GM23338 (cell line): ENCODE measurements at regions not wholly inside any gene's neighbourhood (a gene's known extent, or its start where the extent isn't known, plus 50 kb on each side); places are given as distances from the start of the nearest gene placed in this dataset.

Experiments used
- ATAC-seq: fragments of 200-7000 bp; cut with Tn5 transposase; 3 replicates; pipeline ENCODE4 v1.9.1; 2020
- DNase-seq: peaks from one replicate; pipeline ENCODE4 v3.0.0-alpha.2; 2015; ENCODE audit warnings: low spot score
- H2AFZ ChIP-seq: fragments of 200-600 bp; sonication (generic); 2 replicates; pipeline ENCODE4 v1.8.0; 2016; ENCODE audit warnings: antibody characterized with exemption, mild to moderate bottlenecking, moderate library complexity
- H3F3A ChIP-seq: fragments of 200-600 bp; sonication (generic); replicated peaks from 2 replicates; pipeline ENCODE4 v1.8.0; 2017; ENCODE audit warnings: antibody characterized with exemption, mixed run types, low read depth
- H3K27ac ChIP-seq: fragments of 200-600 bp; sonication (generic); 2 replicates; pipeline ENCODE4 v1.6.1; 2016; ENCODE audit warnings: low read depth
- H3K27me3 ChIP-seq: fragments of 200-600 bp; sonication (generic); 2 replicates; pipeline ENCODE4 v1.8.0; 2016; ENCODE audit warnings: mild to moderate bottlenecking, mixed run types, moderate library complexity; ENCODE audit not compliant: insufficient read depth
- H3K36me3 ChIP-seq: fragments of 200-600 bp; sonication (generic); 2 replicates; pipeline ENCODE4 v1.8.0; 2016; ENCODE audit warnings: mild to moderate bottlenecking; ENCODE audit not compliant: insufficient read depth
- H3K4me1 ChIP-seq: fragments of 200-600 bp; sonication (generic); 2 replicates; pipeline ENCODE4 v1.8.0; 2016; ENCODE audit warnings: mild to moderate bottlenecking, moderate library complexity; ENCODE audit not compliant: insufficient read depth
- H3K4me2 ChIP-seq: fragments of 200-600 bp; sonication (generic); 2 replicates; pipeline ENCODE4 v1.7.1; 2017; ENCODE audit warnings: mixed run types
- H3K4me3 ChIP-seq: fragments of 200-600 bp; sonication (generic); 2 replicates; pipeline ENCODE4 v1.6.1; 2016; ENCODE audit warnings: mixed run types
- H3K79me2 ChIP-seq: fragments of 200-600 bp; sonication (generic); replicated peaks from 2 replicates; pipeline ENCODE4 v1.8.0; 2017; ENCODE audit warnings: mild to moderate bottlenecking; ENCODE audit not compliant: insufficient read depth
- H3K9me2 ChIP-seq: fragments of 200-600 bp; sonication (generic); 2 replicates; pipeline ENCODE4 v1.8.0; 2017; ENCODE audit not compliant: insufficient read depth
- H4K20me1 ChIP-seq: fragments of 200-600 bp; sonication (generic); replicated peaks from 2 replicates; pipeline ENCODE4 v1.8.0; 2017; ENCODE audit warnings: mild to moderate bottlenecking; ENCODE audit not compliant: insufficient read depth
- H3K27ac Mint-ChIP-seq: 2 replicates; pipeline ENCODE4 v1.8.0; 2020; ENCODE audit warnings: inconsistent platforms, mild to moderate bottlenecking, moderate library complexity, mixed read lengths
- H3K27me3 Mint-ChIP-seq: 3 replicates; pipeline ENCODE4 v1.8.0; 2022; ENCODE audit warnings: low read depth, mild to moderate bottlenecking, moderate library complexity, mixed read lengths, inconsistent platforms; ENCODE audit not compliant: insufficient read depth, poor library complexity
- H3K36me3 Mint-ChIP-seq: 3 replicates; pipeline ENCODE4 v1.8.0; 2021; ENCODE audit warnings: low read depth, mild to moderate bottlenecking, inconsistent platforms, moderate library complexity, mixed read lengths
- H3K4me1 Mint-ChIP-seq: 3 replicates; pipeline ENCODE4 v1.8.0; 2020; ENCODE audit warnings: mild to moderate bottlenecking, inconsistent platforms, mixed read lengths
- H3K4me3 Mint-ChIP-seq: 3 replicates; pipeline ENCODE4 v1.8.0; 2021; ENCODE audit warnings: moderate library complexity, mild to moderate bottlenecking, inconsistent platforms, mixed read lengths
- H3K9me3 Mint-ChIP-seq: 3 replicates; pipeline ENCODE4 v1.8.0; 2020; ENCODE audit warnings: moderate library complexity, mild to moderate bottlenecking, inconsistent platforms, mixed read lengths
- EZH2 ChIP-seq: fragments of 200-600 bp; sonication (generic); IDR thresholded peaks from one replicate; pipeline ENCODE4 v1.8.0; 2017; ENCODE audit warnings: antibody characterized with exemption, mild to moderate bottlenecking, low read depth; ENCODE audit not compliant: unreplicated experiment
- JUNB ChIP-seq: IDR thresholded peaks from one replicate; pipeline ENCODE4 v1.6.1; 2016; ENCODE audit warnings: antibody characterized with exemption; ENCODE audit not compliant: unreplicated experiment
- REST ChIP-seq: IDR thresholded peaks from one replicate; pipeline ENCODE4 v1.6.1; 2018; ENCODE audit warnings: antibody characterized with exemption; ENCODE audit not compliant: unreplicated experiment
- STAT1 ChIP-seq: IDR thresholded peaks from one replicate; pipeline ENCODE4 v1.6.1; 2016; ENCODE audit warnings: antibody characterized with exemption; ENCODE audit not compliant: unreplicated experiment
- ZNF114 ChIP-seq: fragments of 250-450 bp; sonication (Bioruptor Pico); IDR thresholded peaks from 2 replicates; pipeline ENCODE4 v1.5.0; 2020; ENCODE audit warnings: mild to moderate bottlenecking, moderate library complexity
- TF ChIP-seq, protein P1 (sequence below): fragments of 250-450 bp; sonication (Bioruptor Pico); IDR thresholded peaks from 2 replicates; pipeline ENCODE4 v1.5.0; 2020; ENCODE audit warnings: mild to moderate bottlenecking, moderate library complexity

GRCh38 chr10:35722226-35722625, 80.1 kb upstream of the FZD8 start (continued):
- TF ChIP-seq, protein P1, sequence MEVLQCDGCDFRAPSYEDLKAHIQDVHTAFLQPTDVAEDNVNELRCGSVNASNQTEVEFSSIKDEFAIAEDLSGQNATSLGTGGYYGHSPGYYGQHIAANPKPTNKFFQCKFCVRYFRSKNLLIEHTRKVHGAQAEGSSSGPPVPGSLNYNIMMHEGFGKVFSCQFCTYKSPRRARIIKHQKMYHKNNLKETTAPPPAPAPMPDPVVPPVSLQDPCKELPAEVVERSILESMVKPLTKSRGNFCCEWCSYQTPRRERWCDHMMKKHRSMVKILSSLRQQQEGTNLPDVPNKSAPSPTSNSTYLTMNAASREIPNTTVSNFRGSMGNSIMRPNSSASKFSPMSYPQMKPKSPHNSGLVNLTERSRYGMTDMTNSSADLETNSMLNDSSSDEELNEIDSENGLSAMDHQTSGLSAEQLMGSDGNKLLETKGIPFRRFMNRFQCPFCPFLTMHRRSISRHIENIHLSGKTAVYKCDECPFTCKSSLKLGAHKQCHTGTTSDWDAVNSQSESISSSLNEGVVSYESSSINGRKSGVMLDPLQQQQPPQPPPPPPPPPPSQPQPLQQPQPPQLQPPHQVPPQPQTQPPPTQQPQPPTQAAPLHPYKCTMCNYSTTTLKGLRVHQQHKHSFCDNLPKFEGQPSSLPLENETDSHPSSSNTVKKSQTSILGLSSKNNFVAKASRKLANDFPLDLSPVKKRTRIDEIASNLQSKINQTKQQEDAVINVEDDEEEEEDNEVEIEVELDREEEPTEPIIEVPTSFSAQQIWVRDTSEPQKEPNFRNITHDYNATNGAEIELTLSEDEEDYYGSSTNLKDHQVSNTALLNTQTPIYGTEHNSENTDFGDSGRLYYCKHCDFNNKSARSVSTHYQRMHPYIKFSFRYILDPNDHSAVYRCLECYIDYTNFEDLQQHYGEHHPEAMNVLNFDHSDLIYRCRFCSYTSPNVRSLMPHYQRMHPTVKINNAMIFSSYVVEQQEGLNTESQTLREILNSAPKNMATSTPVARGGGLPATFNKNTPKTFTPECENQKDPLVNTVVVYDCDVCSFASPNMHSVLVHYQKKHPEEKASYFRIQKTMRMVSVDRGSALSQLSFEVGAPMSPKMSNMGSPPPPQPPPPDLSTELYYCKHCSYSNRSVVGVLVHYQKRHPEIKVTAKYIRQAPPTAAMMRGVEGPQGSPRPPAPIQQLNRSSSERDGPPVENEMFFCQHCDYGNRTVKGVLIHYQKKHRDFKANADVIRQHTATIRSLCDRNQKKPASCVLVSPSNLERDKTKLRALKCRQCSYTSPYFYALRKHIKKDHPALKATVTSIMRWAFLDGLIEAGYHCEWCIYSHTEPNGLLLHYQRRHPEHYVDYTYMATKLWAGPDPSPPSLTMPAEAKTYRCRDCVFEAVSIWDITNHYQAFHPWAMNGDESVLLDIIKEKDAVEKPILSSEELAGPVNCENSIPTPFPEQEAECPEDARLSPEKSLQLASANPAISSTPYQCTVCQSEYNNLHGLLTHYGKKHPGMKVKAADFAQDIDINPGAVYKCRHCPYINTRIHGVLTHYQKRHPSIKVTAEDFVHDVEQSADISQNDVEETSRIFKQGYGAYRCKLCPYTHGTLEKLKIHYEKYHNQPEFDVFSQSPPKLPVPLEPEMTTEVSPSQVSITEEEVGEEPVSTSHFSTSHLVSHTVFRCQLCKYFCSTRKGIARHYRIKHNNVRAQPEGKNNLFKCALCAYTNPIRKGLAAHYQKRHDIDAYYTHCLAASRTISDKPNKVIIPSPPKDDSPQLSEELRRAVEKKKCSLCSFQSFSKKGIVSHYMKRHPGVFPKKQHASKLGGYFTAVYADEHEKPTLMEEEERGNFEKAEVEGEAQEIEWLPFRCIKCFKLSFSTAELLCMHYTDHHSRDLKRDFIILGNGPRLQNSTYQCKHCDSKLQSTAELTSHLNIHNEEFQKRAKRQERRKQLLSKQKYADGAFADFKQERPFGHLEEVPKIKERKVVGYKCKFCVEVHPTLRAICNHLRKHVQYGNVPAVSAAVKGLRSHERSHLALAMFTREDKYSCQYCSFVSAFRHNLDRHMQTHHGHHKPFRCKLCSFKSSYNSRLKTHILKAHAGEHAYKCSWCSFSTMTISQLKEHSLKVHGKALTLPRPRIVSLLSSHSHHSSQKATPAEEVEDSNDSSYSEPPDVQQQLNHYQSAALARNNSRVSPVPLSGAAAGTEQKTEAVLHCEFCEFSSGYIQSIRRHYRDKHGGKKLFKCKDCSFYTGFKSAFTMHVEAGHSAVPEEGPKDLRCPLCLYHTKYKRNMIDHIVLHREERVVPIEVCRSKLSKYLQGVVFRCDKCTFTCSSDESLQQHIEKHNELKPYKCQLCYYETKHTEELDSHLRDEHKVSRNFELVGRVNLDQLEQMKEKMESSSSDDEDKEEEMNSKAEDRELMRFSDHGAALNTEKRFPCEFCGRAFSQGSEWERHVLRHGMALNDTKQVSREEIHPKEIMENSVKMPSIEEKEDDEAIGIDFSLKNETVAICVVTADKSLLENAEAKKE (CRISPR knock-in tag), result no peak
- TF ChIP-seq ZNF114 (CRISPR knock-in tag) (no peak), JUNB (no peak)

DNA sequence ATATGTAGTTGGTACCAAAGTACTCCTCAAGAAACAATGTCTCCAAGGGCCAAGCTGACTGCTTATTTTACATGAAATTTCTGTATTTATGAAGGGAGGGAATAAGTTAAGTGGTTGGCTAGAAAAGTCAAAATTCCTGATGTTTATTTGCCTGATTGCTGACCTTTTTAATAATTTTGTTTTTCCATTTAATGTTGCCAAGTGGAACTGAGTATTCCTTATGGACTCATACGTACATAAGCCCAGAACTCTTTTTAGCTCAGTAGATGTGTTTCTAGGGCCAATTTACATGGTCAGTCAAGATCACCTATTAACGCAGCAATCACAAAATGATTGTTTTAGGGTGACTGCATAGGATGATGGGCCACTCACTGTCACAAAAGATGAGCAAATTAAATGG, 78.3 kb upstream of the FZD8 start:
- H3F3A ChIP-seq, result no peaks in the 10 kb centered on the region
- Mint-ChIP-seq H3K27me3 (no peaks in the 10 kb centered on the region), H3K9me3 (no peaks in the 10 kb centered on the region), H3K4me3 (no peak overlapping the region), H3K27ac (no peak overlapping the region), H3K36me3 (no peaks in the 10 kb centered on the region; the same call in 2 of the 3 replicates), H3K4me1 (no peaks in the 10 kb centered on the region)
- no peaks in the 10 kb centered on the region for H3K79me2 ChIP-seq
- no peaks in the 10 kb centered on the region for H4K20me1 ChIP-seq
- H3K4me1 ChIP-seq, result no peaks in the 10 kb centered on the region
- H3K4me3 ChIP-seq, result no peak overlapping the region
- H3K36me3 ChIP-seq, result no peaks in the 10 kb centered on the region
- no peaks in the 10 kb centered on the region for H3K9me2 ChIP-seq
- DNase-seq (no peak), ATAC-seq (no peak)
- no peak overlapping the region for H3K27ac ChIP-seq
- H3K4me2 ChIP-seq, result no peak overlapping the region
- no peak for TF ChIP-seq STAT1
- no peak for TF ChIP-seq ZNF114 (CRISPR knock-in tag)
- TF ChIP-seq EZH2, result no peak
- no peak for TF ChIP-seq REST
- H3K27me3 ChIP-seq, result no peaks in the 10 kb centered on the region
- no peak overlapping the region for H2AFZ ChIP-seq
